Lung (tissue), 11 donors: ENCODE measurements at regions not wholly inside any gene's neighbourhood (a gene's known extent, or its start where the extent isn't known, plus 50 kb on each side); places are given as distances from the start of the nearest gene placed in this dataset.

Experiments used
- ATAC-seq: fragments of 200-7000 bp; cut with Tn5 transposase; one replicate; pipeline ENCODE4 v1.9.1; 2020; ENCODE audit warnings: moderate number of reproducible peaks; ENCODE audit not compliant: insufficient read depth, low FRiP score
- DNase-seq, 3 donors: peaks; one replicate each; pipeline ENCODE4 v3.0.0-alpha.2; 2013 to 2017
- H3K27ac ChIP-seq, 2 donors: one replicate each; pipeline ENCODE4 v1.5.1; 2013; ENCODE audit warnings: mild to moderate bottlenecking in 2 of 2, moderate library complexity in 2 of 2, control low read depth in 1 of 2, inconsistent platforms in 1 of 2, low read depth in 1 of 2, low read length in 1 of 2
- H3K27me3 ChIP-seq, 3 donors: one replicate each; pipeline ENCODE4 v1.5.1; 2013; ENCODE audit warnings: low read length in 2 of 3; ENCODE audit not compliant: control insufficient read depth in 3 of 3, insufficient read depth in 3 of 3
- H3K36me3 ChIP-seq, 4 donors: one replicate each; pipeline ENCODE4 v1.5.1; 2013; ENCODE audit warnings: low read length in 4 of 4, mild to moderate bottlenecking in 1 of 4, moderate library complexity in 1 of 4; ENCODE audit not compliant: control insufficient read depth in 4 of 4, insufficient read depth in 4 of 4
- H3K4me1 ChIP-seq, 5 donors: one replicate each; pipeline ENCODE4 v1.5.1; 2013; ENCODE audit warnings: low read length in 5 of 5, mild to moderate bottlenecking in 2 of 5, moderate library complexity in 1 of 5; ENCODE audit not compliant: control insufficient read depth in 5 of 5, insufficient read depth in 5 of 5
- H3K4me3 ChIP-seq: one replicate; pipeline ENCODE4 v1.5.1; 2013; ENCODE audit warnings: mild to moderate bottlenecking, control low read depth, moderate library complexity
- H3K9ac ChIP-seq, 2 donors: one replicate each; pipeline ENCODE4 v1.5.1; 2013; ENCODE audit warnings: low read length in 2 of 2, control low read depth in 1 of 2; ENCODE audit not compliant: insufficient read depth in 1 of 2
- H3K9me3 ChIP-seq, 4 donors: one replicate each; pipeline ENCODE4 v1.5.1; 2013; ENCODE audit warnings: low read length in 3 of 4, mild to moderate bottlenecking in 1 of 4, moderate library complexity in 1 of 4; ENCODE audit not compliant: control insufficient read depth in 4 of 4, insufficient read depth in 3 of 4
- CTCF ChIP-seq: IDR thresholded peaks from 2 replicates; pipeline ENCODE4 v1.5.1; 2012; ENCODE audit warnings: mild to moderate bottlenecking; ENCODE audit errors: control extremely low read depth, extremely low read depth
- WGBS, 2 donors: extraction: QIAGEN DNeasy Blood & Tissue Kit; methylation state at CpG; one replicate each; pipeline ENCODE4 v1.1.7; 2013; 5-methylcytosine and 5-hydroxymethylcytosine counted together
- donor health status: control.
- donor health status: control.
- donor health status: Bipolar disorder and iron deficiency.
- donor health status: healthy.
- donor health status: DM: yes; HTN: yes; CAD: no.

GRCh38 chr4:97239667-97239997 lies 903.6 kb downstream of the STPG2 start:
- Histone ChIP-seq H3K27ac (no peak overlapping the region), H3K9ac (no peak overlapping the region), H3K36me3 (no peaks in the 10 kb centered on the region), H3K4me3 (no peak overlapping the region), H3K9me3 (no peaks in the 10 kb centered on the region), H3K27me3 (no peaks in the 10 kb centered on the region), H3K4me1 (no peaks in the 10 kb centered on the region)
- no peak for TF ChIP-seq CTCF
- DNase-seq (no peak), ATAC-seq (no peak)

- 54 to 68% methylated on average over 1 of the region's 1 CpG for WGBS, 2 donors
- ATAC-seq (no peak), DNase-seq (no peak)
- Histone ChIP-seq H3K4me3 (no peak overlapping the region), H3K4me1 (no peaks in the 10 kb centered on the region), H3K27me3 (no peaks in the 10 kb centered on the region), H3K9ac (no peak overlapping the region), H3K9me3 (no peaks in the 10 kb centered on the region), H3K27ac (no peak overlapping the region), H3K36me3 (no peaks in the 10 kb centered on the region)
- no peak for TF ChIP-seq CTCF
These were observed 890.6 kb downstream of the STPG2 start for GRCh38 chr4:97252615-97253154.

GRCh38 chr4:97262769-97263168 lies 880.5 kb downstream of the STPG2 start:
- no peak overlapping the region for H3K27ac ChIP-seq
- 85 to 89% methylated on average over 6 of the region's 6 CpGs for WGBS, 2 donors
- DNase-seq: no peak
- H3K27me3 ChIP-seq: no peaks in the 10 kb centered on the region
- no peaks in the 10 kb centered on the region for H3K36me3 ChIP-seq
- H3K9me3 ChIP-seq: no peaks in the 10 kb centered on the region
- no peak overlapping the region for H3K9ac ChIP-seq
- H3K4me3 ChIP-seq: no peak overlapping the region
- no peak for TF ChIP-seq CTCF
- no peaks in the 10 kb centered on the region for H3K4me1 ChIP-seq
- ATAC-seq: no peak

- H3K4me3 ChIP-seq: no peak overlapping the region
- no peaks in the 10 kb centered on the region for H3K9me3 ChIP-seq
- 84 to 85% methylated on average over 2 of the region's 2 CpGs for WGBS, 2 donors
- TF ChIP-seq CTCF: no peak
- ATAC-seq: no peak
- DNase-seq: no peak
- no peak overlapping the region for H3K27ac ChIP-seq
- H3K36me3 ChIP-seq: no peaks in the 10 kb centered on the region
- H3K4me1 ChIP-seq: no peaks in the 10 kb centered on the region
- no peak overlapping the region for H3K9ac ChIP-seq
- no peaks in the 10 kb centered on the region for H3K27me3 ChIP-seq
These were observed 873.2 kb downstream of the STPG2 start for GRCh38 chr4:97270051-97270450.
